H1 (cell line): ENCODE measurements at regions not wholly inside any gene's neighbourhood (a gene's known extent, or its start where the extent isn't known, plus 50 kb on each side); places are given as distances from the start of the nearest gene placed in this dataset.

Source experiments
- CTCF ChIA-PET: fragments of 300-600 bp; sonication (Branson Sonifier 250); formaldehyde crosslinking; loops from one replicate; lab custom pipeline; 2021; ENCODE audit not compliant: partially characterized antibody; lab: Charles Lee
- POLR2A ChIA-PET: fragments of 300-600 bp; sonication (Branson Sonifier 250); formaldehyde crosslinking; loops from one replicate; lab custom pipeline; 2021; ENCODE audit warnings: inconsistent platforms; ENCODE audit not compliant: partially characterized antibody; lab: Charles Lee
- DNase-seq, 2 experiments: peaks; one replicate each; pipeline versions ENCODE4 v3.0.0 to v3.0.0-alpha.2; 2010 to 2022; ENCODE audit warnings: low spot score in 2 of 2, low read depth in 1 of 2, mixed read lengths in 1 of 2
- FAIRE-seq: peaks from 2 replicates; lab custom pipeline; 2011; peaks lifted over from hg19 to GRCh38; lab: Jason Lieb, UNC
- H2AFZ ChIP-seq: 2 replicates; pipeline ENCODE4 v1.8.1; 2012; ENCODE audit warnings: low read length, inconsistent platforms
- H2AK5ac ChIP-seq: 2 replicates; pipeline ENCODE4 v1.6.1; 2013; ENCODE audit warnings: low read depth, low read length
- H2BK120ac ChIP-seq: replicated peaks from 2 replicates; pipeline ENCODE3; 2013; ENCODE audit warnings: low read depth, low read length, inconsistent platforms
- H2BK12ac ChIP-seq: 2 replicates; pipeline ENCODE4 v1.6.1; 2013; ENCODE audit warnings: low read depth, low read length
- H2BK15ac ChIP-seq: 2 replicates; pipeline ENCODE4 v1.6.1; 2013; ENCODE audit warnings: low read length
- H2BK20ac ChIP-seq: 2 replicates; pipeline ENCODE4 v1.6.1; 2013; ENCODE audit warnings: low read length
- H2BK5ac ChIP-seq: 2 replicates; pipeline ENCODE4 v1.6.1; 2013; ENCODE audit warnings: low read depth, low read length
- H3K14ac ChIP-seq: 2 replicates; pipeline ENCODE4 v1.6.1; 2013; ENCODE audit warnings: inconsistent platforms; ENCODE audit not compliant: insufficient read length
- H3K18ac ChIP-seq: 2 replicates; pipeline ENCODE4 v1.6.1; 2013; ENCODE audit warnings: low read length; ENCODE audit errors: extremely low read depth
- H3K23ac ChIP-seq: 2 replicates; pipeline ENCODE4 v1.6.1; 2013; ENCODE audit warnings: inconsistent platforms; ENCODE audit not compliant: insufficient read length
- H3K23me2 ChIP-seq: 2 replicates; pipeline ENCODE4 v1.6.1; 2013; ENCODE audit warnings: low read depth, low read length
- H3K27ac ChIP-seq: 2 replicates; pipeline ENCODE4 v1.6.1; 2011; ENCODE audit warnings: low read depth, low read length, inconsistent platforms
- H3K27me3 ChIP-seq, 4 experiments: replicated peaks in 1 of 4; 1 replicate in 1 of 4; 2 replicates in 3 of 4; pipeline versions ENCODE4 v1.6.1 to v1.8.1; 2011 to 2013; ENCODE audit warnings: low read length in 3 of 4, mild to moderate bottlenecking in 3 of 4, inconsistent platforms in 2 of 4, mixed read lengths in 2 of 4, moderate library complexity in 1 of 4; ENCODE audit not compliant: control insufficient read depth in 3 of 4, insufficient read depth in 3 of 4; ENCODE audit errors: extremely low read depth in 1 of 4
- H3K36me3 ChIP-seq, 4 experiments: 2 replicates each; pipeline versions ENCODE4 v1.6.1 to v1.8.1; 2011 to 2013; ENCODE audit warnings: mild to moderate bottlenecking in 4 of 4, low read length in 3 of 4, moderate library complexity in 2 of 4, control low read depth in 1 of 4, inconsistent platforms in 1 of 4; ENCODE audit not compliant: insufficient read depth in 4 of 4, control insufficient read depth in 2 of 4
- H3K4ac ChIP-seq: replicated peaks from 2 replicates; pipeline ENCODE3; 2013; ENCODE audit warnings: low read length, low read depth, mixed read lengths, inconsistent platforms; ENCODE audit not compliant: insufficient read length
- H3K4me1 ChIP-seq, 4 experiments: replicated peaks in 1 of 4; 1 replicate in 1 of 4; 2 replicates in 3 of 4; pipeline versions ENCODE4 v1.6.1 to v1.8.1; 2011 to 2013; ENCODE audit warnings: low read length in 3 of 4, inconsistent platforms in 2 of 4, mixed read lengths in 1 of 4; ENCODE audit not compliant: insufficient read depth in 4 of 4, control insufficient read depth in 3 of 4
- H3K4me2 ChIP-seq, 2 experiments: 2 replicates each; pipeline versions ENCODE4 v1.6.1 to v1.8.1; 2011 to 2013; ENCODE audit warnings: low read depth in 2 of 2, low read length in 2 of 2, control low read depth in 1 of 2, inconsistent platforms in 1 of 2, mild to moderate bottlenecking in 1 of 2; ENCODE audit not compliant: insufficient read depth in 1 of 2
- H3K4me3 ChIP-seq, 4 experiments: fragments of 200-600, 300-600 bp in 1 of 4; sonication (generic), shearing (Covaris generic), sonication (Bioruptor Twin) in 1 of 4; 2 replicates each; pipeline versions ENCODE4 v1.5.1 to v1.8.1; 2011 to 2016; ENCODE audit warnings: low read length in 4 of 4, low read depth in 3 of 4, control low read depth in 2 of 4, inconsistent platforms in 2 of 4, mild to moderate bottlenecking in 2 of 4, mixed read lengths in 1 of 4, moderate library complexity in 1 of 4; ENCODE audit not compliant: insufficient read depth in 2 of 4; ENCODE audit errors: extremely low read depth in 1 of 4
- H3K56ac ChIP-seq: replicated peaks from 2 replicates; pipeline ENCODE3; 2013; ENCODE audit warnings: low read depth, mild to moderate bottlenecking, mixed read lengths, low read length, inconsistent platforms; ENCODE audit not compliant: insufficient read length
- H3K79me1 ChIP-seq: 2 replicates; pipeline ENCODE4 v1.6.1; 2013; ENCODE audit warnings: low read depth, low read length, control low read depth
- H3K79me2 ChIP-seq, 2 experiments: 2 replicates each; pipeline versions ENCODE4 v1.6.1 to v1.8.1; 2012 to 2013; ENCODE audit warnings: low read length in 2 of 2, mild to moderate bottlenecking in 2 of 2, inconsistent platforms in 1 of 2; ENCODE audit not compliant: insufficient read depth in 2 of 2, control insufficient read depth in 1 of 2
- H3K9ac ChIP-seq, 4 experiments: replicated peaks in 1 of 4; 1 replicate in 1 of 4; 2 replicates in 3 of 4; pipeline versions ENCODE4 v1.6.1 to v1.8.1; 2011 to 2013; ENCODE audit warnings: low read depth in 3 of 4, low read length in 3 of 4, control low read depth in 2 of 4, mild to moderate bottlenecking in 2 of 4, moderate library complexity in 2 of 4, inconsistent platforms in 1 of 4; ENCODE audit errors: extremely low read depth in 1 of 4
- H3K9me3 ChIP-seq, 2 experiments: 2 replicates each; pipeline versions ENCODE4 v1.6.1 to v1.8.1; 2012 to 2013; ENCODE audit warnings: mild to moderate bottlenecking in 2 of 2, moderate library complexity in 2 of 2, control low read depth in 1 of 2, inconsistent platforms in 1 of 2, low read depth in 1 of 2, low read length in 1 of 2, mixed read lengths in 1 of 2; ENCODE audit not compliant: insufficient read depth in 2 of 2
- H4K20me1 ChIP-seq, 2 experiments: replicated peaks in 1 of 2; 2 replicates each; pipeline versions ENCODE3 to v1.8.1; 2011 to 2013; ENCODE audit warnings: inconsistent platforms in 2 of 2, low read length in 2 of 2, mild to moderate bottlenecking in 1 of 2; ENCODE audit not compliant: insufficient read depth in 2 of 2, control insufficient read depth in 1 of 2
- H4K5ac ChIP-seq: 2 replicates; pipeline ENCODE4 v1.6.1; 2013; ENCODE audit warnings: low read length, low read depth, mixed read lengths, inconsistent platforms; ENCODE audit not compliant: insufficient read length
- H4K8ac ChIP-seq: 2 replicates; pipeline ENCODE4 v1.8.0; 2013; ENCODE audit warnings: mild to moderate bottlenecking, moderate library complexity, low read length, inconsistent platforms; ENCODE audit not compliant: insufficient read depth; ENCODE audit errors: extremely low read depth
- H4K91ac ChIP-seq: replicated peaks from 2 replicates; pipeline ENCODE3; 2013; ENCODE audit warnings: low read length, mixed read lengths, inconsistent platforms; ENCODE audit not compliant: insufficient read length
- ASH2L ChIP-seq: fragments of 200-600, 300-600 bp; sonication (generic); IDR thresholded peaks from one replicate; pipeline ENCODE4 v1.7.1; 2017; ENCODE audit warnings: low read length
- CEBPB ChIP-seq: IDR thresholded peaks from 2 replicates; pipeline ENCODE4 v1.6.1; 2012; ENCODE audit warnings: low read depth, low read length
- EGR1 ChIP-seq: IDR thresholded peaks from 2 replicates; pipeline ENCODE4 v1.6.1; 2011; ENCODE audit warnings: low read depth, low read length, borderline replicate concordance
- POLR2A ChIP-seq, 2 experiments: IDR thresholded peaks; 1 replicate in 1 of 2; 2 replicates in 1 of 2; pipeline ENCODE4 v1.6.1; 2011; ENCODE audit warnings: low read depth in 2 of 2, low read length in 2 of 2, mild to moderate bottlenecking in 2 of 2; ENCODE audit errors: control extremely low read depth in 1 of 2
- POLR2AphosphoS5 ChIP-seq: IDR thresholded peaks from 2 replicates; pipeline ENCODE4 v1.6.1; 2011; ENCODE audit warnings: low read depth, low read length
- WGBS, 2 experiments: shearing (Covaris generic) in 1 of 2; methylation state at CpG; one replicate each; pipeline versions ENCODE4 v1.1.6 to v1.1.7; 2013 to 2015; ENCODE audit warnings: low lambda C conversion rate in 2 of 2, mixed read lengths in 2 of 2, inconsistent platforms in 1 of 2, low coverage in 1 of 2, missing lambda C conversion rate in 1 of 2; ENCODE audit not compliant: insufficient replicate concordance in 2 of 2, insufficient coverage in 1 of 2, insufficient read length in 1 of 2; ENCODE audit errors: extremely low coverage in 1 of 2, missing lambda C conversion rate in 1 of 2; 5-methylcytosine and 5-hydroxymethylcytosine counted together

- Histone ChIP-seq H4K20me1 (no peaks in the 10 kb centered on the region), H3K4ac (no peak overlapping the region), H3K79me2 (no peaks in the 10 kb centered on the region), H3K4me3 (no peak overlapping the region), H2BK5ac (no peak overlapping the region), H4K8ac (no peak overlapping the region), H2BK15ac (no peak overlapping the region), H2BK12ac (no peak overlapping the region), H4K5ac (no peak overlapping the region), H2BK20ac (no peak overlapping the region), H3K9me3 (no peaks in the 10 kb centered on the region), H3K36me3 (no peaks in the 10 kb centered on the region), H3K4me2 (no peak overlapping the region), H3K27ac (no peak overlapping the region), H3K14ac (no peak overlapping the region), H3K27me3 (no peaks in the 10 kb centered on the region), H4K91ac (no peak overlapping the region), H3K18ac (no peak overlapping the region), H2AFZ (no peak overlapping the region), H3K23ac (no peak overlapping the region), H3K4me1 (no peaks in the 10 kb centered on the region), H2AK5ac (no peak overlapping the region), H3K56ac (no peak overlapping the region), H3K23me2 (no peaks in the 10 kb centered on the region), H3K79me1 (no peaks in the 10 kb centered on the region), H2BK120ac (no peak overlapping the region), H3K9ac (no peak overlapping the region)
- DNase-seq = no peak
- 84% methylated on average over 2 of the region's 2 CpGs; no CpG with 5 or more reads in 1 of the 2 experiments for WGBS, 2 experiments
- ChIA-PET CTCF (no interaction called here), POLR2A (no interaction called here)
- FAIRE-seq = no peak
- TF ChIP-seq ASH2L = no peak
- TF ChIP-seq EGR1 = no peak
- TF ChIP-seq CEBPB = no peak
- TF ChIP-seq POLR2AphosphoS5 = no peak
- no peak for TF ChIP-seq POLR2A (IDR thresholded peaks at IDR 0.05; ENCODE audit: control extremely low read depth in 1 of 2, low read depth in 2 of 2, low read length in 2 of 2)
Observed at GRCh38 chr7:110066843-110067242, 1024.1 kb upstream of the LRRN3 start.
